H4 (cell line): ENCODE measurements at regions not wholly inside any gene's neighbourhood (a gene's known extent, or its start where the extent isn't known, plus 50 kb on each side); places are given as distances from the start of the nearest gene placed in this dataset.
A peak's percentile ranks its signal among the peaks of the same experiment; 100 is the strongest.
"Not testable (repeated sequence)": the region's sequence is repeated elsewhere in the genome, so short reads cannot be mapped to it uniquely, and the experiment has no call there.

Experiments
- DNase-seq: peaks from one replicate; pipeline ENCODE4 v3.0.0-alpha.2; 2015; ENCODE audit warnings: low spot score

- DNase-seq: no peak
Observed at GRCh38 chr1:208709981-208710380, 465.8 kb upstream of the PLXNA2 start.

GRCh38 chr1:208714323-208714722 is 470.1 kb upstream of the PLXNA2 start:
- DNase-seq: no peak

GRCh38 chr1:208717525-208717924 is 473.3 kb upstream of the PLXNA2 start:
- DNase-seq: no peak

GRCh38 chr1:208722592-208722991 is 478.4 kb upstream of the PLXNA2 start:
- DNase-seq: no peak

GRCh38 chr1:208724079-208724478 is 479.9 kb upstream of the PLXNA2 start:
- no peak for DNase-seq

GRCh38 chr1:208728815-208729214 is 484.6 kb upstream of the PLXNA2 start:
- no peak for DNase-seq

- DNase-seq: no peak
Observed at GRCh38 chr1:208731981-208732821, 488.0 kb upstream of the PLXNA2 start.

GRCh38 chr1:208737161-208737560 is 493.0 kb upstream of the PLXNA2 start:
- DNase-seq: no peak

- DNase-seq: no peak
Observed at GRCh38 chr1:208737922-208738321, 493.7 kb upstream of the PLXNA2 start.

GRCh38 chr1:208739636-208740035 is 495.5 kb upstream of the PLXNA2 start:
- DNase-seq: not testable (repeated sequence)

GRCh38 chr1:208741296-208741695 is 497.1 kb upstream of the PLXNA2 start:
- peak; percentile 3 for DNase-seq

- no peak for DNase-seq
Observed at GRCh38 chr1:208743361-208743760, 499.2 kb upstream of the PLXNA2 start.

GRCh38 chr1:208747979-208748378 is 503.8 kb upstream of the PLXNA2 start:
- DNase-seq: no peak

- no peak for DNase-seq
Observed at GRCh38 chr1:208748387-208749165, 504.4 kb upstream of the PLXNA2 start.

GRCh38 chr1:208756339-208756981 is 512.3 kb upstream of the PLXNA2 start:
- DNase-seq: no peak

- DNase-seq: no peak
Observed at GRCh38 chr1:208757846-208758245, 513.7 kb upstream of the PLXNA2 start.

GRCh38 chr1:208759255-208759654 is 515.1 kb upstream of the PLXNA2 start:
- DNase-seq: no peak

- DNase-seq: no peak
Observed at GRCh38 chr1:208763971-208764370, 519.8 kb upstream of the PLXNA2 start.

- no peak for DNase-seq
Observed at GRCh38 chr1:208766832-208767231, 522.6 kb upstream of the PLXNA2 start.

GRCh38 chr1:208767816-208768215 is 523.6 kb upstream of the PLXNA2 start:
- DNase-seq: no peak

- no peak for DNase-seq
Observed at GRCh38 chr1:208772891-208773290, 528.7 kb upstream of the PLXNA2 start.

GRCh38 chr1:208775841-208776240 is 531.7 kb upstream of the PLXNA2 start:
- no peak for DNase-seq

- no peak for DNase-seq
Observed at GRCh38 chr1:208778417-208778816, 534.2 kb upstream of the PLXNA2 start.
